GF-D8 (cell line): ENCODE measurements at regions not wholly inside any gene's neighbourhood (a gene's known extent, or its start where the extent isn't known, plus 50 kb on each side); places are given as distances from the start of the nearest gene placed in this dataset.
A peak's percentile ranks its signal among the peaks of the same experiment; 100 is the strongest.
"Not testable (repeated sequence)": the region's sequence is repeated elsewhere in the genome, so short reads cannot be mapped to it uniquely, and the experiment has no call there.

Experiments used
- DNase-seq: peaks from one replicate; lab custom pipeline; 2025; lab: John Stamatoyannopoulos, UW

GRCh38 chr1:81213279-81213678 is 587.5 kb upstream of the ADGRL2 start:
- no peak for DNase-seq

- DNase-seq: no peak
Observed at GRCh38 chr1:81209461-81209860, 591.3 kb upstream of the ADGRL2 start.

- DNase-seq: peak; percentile 93
Observed at GRCh38 chr1:81208441-81208840, 592.3 kb upstream of the ADGRL2 start.

- DNase-seq: no peak
Observed at GRCh38 chr1:81205956-81206355, 594.8 kb upstream of the ADGRL2 start.

GRCh38 chr1:81201779-81202178 is 599.0 kb upstream of the ADGRL2 start:
- no peak for DNase-seq

GRCh38 chr1:81197591-81197990 is 603.1 kb upstream of the ADGRL2 start:
- no peak for DNase-seq

GRCh38 chr1:81192647-81193642 is 607.8 kb upstream of the ADGRL2 start:
- no peak for DNase-seq

- no peak for DNase-seq
Observed at GRCh38 chr1:81190003-81190402, 610.7 kb upstream of the ADGRL2 start.

- DNase-seq: no peak
Observed at GRCh38 chr1:81187635-81188034, 613.1 kb upstream of the ADGRL2 start.

- no peak for DNase-seq
Observed at GRCh38 chr1:81186261-81186660, 614.5 kb upstream of the ADGRL2 start.

GRCh38 chr1:81183553-81183952 is 617.2 kb upstream of the ADGRL2 start:
- DNase-seq: no peak

- DNase-seq: no peak
Observed at GRCh38 chr1:81183051-81183450, 617.7 kb upstream of the ADGRL2 start.

GRCh38 chr1:81179242-81179641 is 621.5 kb upstream of the ADGRL2 start:
- no peak for DNase-seq

GRCh38 chr1:81178431-81179093 is 622.2 kb upstream of the ADGRL2 start:
- DNase-seq: not testable (repeated sequence)

- no peak for DNase-seq
Observed at GRCh38 chr1:81174811-81175476, 625.8 kb upstream of the ADGRL2 start.

GRCh38 chr1:81174052-81174451 is 626.7 kb upstream of the ADGRL2 start:
- no peak for DNase-seq

- DNase-seq: no peak
Observed at GRCh38 chr1:81172483-81172882, 628.3 kb upstream of the ADGRL2 start.

- DNase-seq: no peak
Observed at GRCh38 chr1:81170721-81171120, 630.0 kb upstream of the ADGRL2 start.

GRCh38 chr1:81165963-81166362 is 634.8 kb upstream of the ADGRL2 start:
- no peak for DNase-seq

GRCh38 chr1:81160696-81161095 is 640.0 kb upstream of the ADGRL2 start:
- DNase-seq: no peak

GRCh38 chr1:81158592-81158991 is 642.1 kb upstream of the ADGRL2 start:
- DNase-seq: no peak

- no peak for DNase-seq
Observed at GRCh38 chr1:81157686-81158085, 643.0 kb upstream of the ADGRL2 start.

- no peak for DNase-seq
Observed at GRCh38 chr1:81156887-81157286, 643.8 kb upstream of the ADGRL2 start.
